Retinal pigment epithelial cell (primary cell): ENCODE measurements at regions not wholly inside any gene's neighbourhood (a gene's known extent, or its start where the extent isn't known, plus 50 kb on each side); places are given as distances from the start of the nearest gene placed in this dataset.

Source experiments
- DNase-seq: peaks from one replicate; pipeline ENCODE4 v3.0.0-alpha.2; 2010; ENCODE audit warnings: low read depth
- H3K4me3 ChIP-seq: 2 replicates; pipeline ENCODE4 v1.5.1; 2011; ENCODE audit warnings: mild to moderate bottlenecking, low read length, control low read depth, moderate library complexity
- TF ChIP-seq, protein P1 (sequence below): conservative IDR thresholded peaks from 2 replicates; pipeline ENCODE4 v1.5.1; 2011; ENCODE audit warnings: low read depth, low read length, control low read depth, inconsistent platforms

DNA sequence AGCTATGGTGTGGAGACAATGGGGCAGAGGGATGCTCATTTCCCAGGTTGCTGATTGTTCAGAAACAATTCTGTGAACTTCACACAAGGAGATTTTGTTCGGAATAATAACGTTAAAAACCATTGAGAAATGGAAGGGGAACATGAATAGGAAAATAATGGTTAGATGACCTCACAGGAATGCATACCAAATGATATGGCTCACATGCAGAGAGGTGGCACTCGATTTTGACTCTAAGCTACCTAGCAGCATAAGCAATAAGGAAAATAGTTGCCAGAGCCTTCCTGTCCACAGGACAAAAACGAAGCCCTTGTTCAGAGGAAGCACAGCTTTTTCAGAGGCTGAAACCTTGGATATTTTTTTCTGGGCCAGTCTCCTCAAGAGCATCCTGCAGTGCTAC, 293.1 kb downstream of the ZEB1 start:
- no peak overlapping the region for H3K4me3 ChIP-seq
- TF ChIP-seq, protein P1, sequence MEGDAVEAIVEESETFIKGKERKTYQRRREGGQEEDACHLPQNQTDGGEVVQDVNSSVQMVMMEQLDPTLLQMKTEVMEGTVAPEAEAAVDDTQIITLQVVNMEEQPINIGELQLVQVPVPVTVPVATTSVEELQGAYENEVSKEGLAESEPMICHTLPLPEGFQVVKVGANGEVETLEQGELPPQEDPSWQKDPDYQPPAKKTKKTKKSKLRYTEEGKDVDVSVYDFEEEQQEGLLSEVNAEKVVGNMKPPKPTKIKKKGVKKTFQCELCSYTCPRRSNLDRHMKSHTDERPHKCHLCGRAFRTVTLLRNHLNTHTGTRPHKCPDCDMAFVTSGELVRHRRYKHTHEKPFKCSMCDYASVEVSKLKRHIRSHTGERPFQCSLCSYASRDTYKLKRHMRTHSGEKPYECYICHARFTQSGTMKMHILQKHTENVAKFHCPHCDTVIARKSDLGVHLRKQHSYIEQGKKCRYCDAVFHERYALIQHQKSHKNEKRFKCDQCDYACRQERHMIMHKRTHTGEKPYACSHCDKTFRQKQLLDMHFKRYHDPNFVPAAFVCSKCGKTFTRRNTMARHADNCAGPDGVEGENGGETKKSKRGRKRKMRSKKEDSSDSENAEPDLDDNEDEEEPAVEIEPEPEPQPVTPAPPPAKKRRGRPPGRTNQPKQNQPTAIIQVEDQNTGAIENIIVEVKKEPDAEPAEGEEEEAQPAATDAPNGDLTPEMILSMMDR: no peak
- DNase-seq: no peak

DNA sequence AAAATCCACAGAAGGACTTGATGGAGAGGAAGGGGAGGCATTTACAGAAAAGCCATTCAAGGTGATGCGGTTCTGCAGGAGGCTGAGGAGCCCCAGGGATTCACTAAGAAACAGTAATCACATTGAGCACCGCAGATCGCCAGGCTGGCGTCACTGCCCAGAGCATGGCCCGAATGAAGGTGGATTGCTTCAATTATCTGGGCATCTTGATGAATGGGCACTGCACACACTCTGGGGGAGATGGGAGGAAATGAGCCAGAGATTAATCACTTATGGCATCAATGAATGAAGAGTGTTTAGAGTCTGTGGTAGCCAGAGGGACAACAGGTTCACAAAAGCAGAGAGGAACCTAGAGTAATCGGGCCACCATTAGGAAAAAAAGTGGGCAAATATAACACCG, 292.1 kb downstream of the ZEB1 start:
- TF ChIP-seq, protein P1: no peak
- no peak overlapping the region for H3K4me3 ChIP-seq
- no peak for DNase-seq

DNA sequence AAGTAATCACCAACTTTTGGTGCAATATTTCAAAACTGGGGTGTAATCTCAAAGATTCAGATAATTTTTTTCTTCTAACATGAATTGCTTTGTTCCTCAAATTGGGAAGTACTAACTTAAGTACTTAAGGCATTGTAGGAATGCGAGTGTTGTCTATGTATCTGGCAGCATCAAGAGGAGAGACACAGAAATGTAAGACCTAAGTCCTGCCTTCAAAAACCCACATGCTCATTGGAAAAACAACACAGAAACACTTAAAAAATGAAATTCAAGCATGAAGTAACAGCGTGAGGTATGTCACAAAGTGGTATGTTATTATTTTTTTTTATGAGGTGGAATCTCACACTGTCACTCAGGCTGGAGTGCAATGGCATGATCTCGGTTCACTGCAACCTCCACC, 288.5 kb downstream of the ZEB1 start:
- no peak for DNase-seq

DNA sequence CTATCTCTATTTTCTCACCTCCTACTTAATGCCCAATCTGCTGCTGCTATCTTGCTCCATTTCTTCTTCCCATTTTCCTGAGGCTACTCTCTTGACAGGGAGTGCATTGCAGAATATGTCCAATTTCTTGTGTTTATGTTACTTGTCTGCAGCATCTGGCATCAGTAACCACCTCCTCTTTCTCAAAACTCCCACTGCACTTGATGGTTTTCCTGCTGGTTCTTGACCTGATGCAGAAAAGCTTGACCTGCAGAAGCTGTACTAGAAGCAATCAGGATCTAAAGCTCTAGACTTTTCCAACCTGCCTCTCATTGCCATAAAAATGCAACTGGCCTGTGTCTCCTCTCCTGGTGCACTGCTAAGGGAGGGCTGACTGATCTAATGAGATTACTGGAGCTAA, 287.8 kb downstream of the ZEB1 start:
- DNase-seq: no peak
- no peak overlapping the region for H3K4me3 ChIP-seq
- TF ChIP-seq, protein P1: no peak

More for the DNA sequence above, 288.5 kb downstream of the ZEB1 start:
- TF ChIP-seq, protein P1: no peak
- H3K4me3 ChIP-seq: no peak overlapping the region

DNA sequence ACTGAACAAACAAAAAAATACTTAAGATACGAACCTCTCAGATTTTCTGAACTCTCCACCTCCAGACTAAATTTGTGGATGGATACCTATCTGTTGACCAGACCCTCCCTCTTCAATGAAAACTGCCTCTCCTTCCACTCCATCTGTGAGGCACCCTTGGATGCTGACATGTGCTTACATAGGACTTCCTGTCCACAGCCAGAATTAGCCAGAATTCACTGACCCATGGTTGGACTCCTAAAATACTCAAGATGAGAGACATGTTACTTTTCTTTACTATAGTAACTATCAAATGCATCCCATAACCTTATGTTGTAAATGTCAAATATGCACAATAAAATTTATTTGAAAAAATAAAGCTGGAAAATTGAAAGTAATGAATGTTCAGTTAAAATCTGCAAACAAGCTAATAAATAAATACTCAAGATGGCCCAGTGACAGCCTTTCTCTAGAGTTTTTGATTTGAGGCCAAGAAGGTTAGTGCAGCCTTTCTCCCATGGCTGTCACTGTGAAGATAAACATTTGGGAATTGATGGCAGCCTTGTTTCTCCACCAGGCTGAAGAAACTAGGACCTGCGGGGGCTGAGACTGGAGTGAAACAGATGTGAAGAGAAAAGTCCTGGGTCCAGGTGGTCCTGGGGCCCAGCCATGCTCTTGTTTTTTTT, 287.0 kb downstream of the ZEB1 start:
- DNase-seq: no peak
- H3K4me3 ChIP-seq: no peak overlapping the region
- TF ChIP-seq, protein P1: no peak

DNA sequence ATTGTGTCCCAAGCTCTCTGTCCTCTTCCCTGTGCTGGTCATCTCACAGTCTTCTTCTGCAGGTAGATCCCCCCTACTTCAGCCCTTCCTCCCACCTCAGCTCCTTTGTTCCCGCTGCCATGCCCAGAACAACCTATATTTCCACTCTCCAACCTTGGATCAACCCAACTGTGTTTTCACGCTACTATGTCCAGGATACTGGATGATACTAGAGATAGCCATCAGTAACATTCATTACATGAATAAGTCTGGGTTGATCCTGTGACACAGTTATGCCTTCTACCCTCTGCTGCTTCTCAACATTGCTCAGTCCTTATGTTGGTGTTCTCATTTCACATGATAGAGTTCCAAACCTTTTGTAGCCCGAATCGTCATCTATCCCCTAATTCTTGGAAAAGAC, 286.4 kb downstream of the ZEB1 start:
- no peak overlapping the region for H3K4me3 ChIP-seq
- no peak for DNase-seq
- TF ChIP-seq, protein P1: no peak

DNA sequence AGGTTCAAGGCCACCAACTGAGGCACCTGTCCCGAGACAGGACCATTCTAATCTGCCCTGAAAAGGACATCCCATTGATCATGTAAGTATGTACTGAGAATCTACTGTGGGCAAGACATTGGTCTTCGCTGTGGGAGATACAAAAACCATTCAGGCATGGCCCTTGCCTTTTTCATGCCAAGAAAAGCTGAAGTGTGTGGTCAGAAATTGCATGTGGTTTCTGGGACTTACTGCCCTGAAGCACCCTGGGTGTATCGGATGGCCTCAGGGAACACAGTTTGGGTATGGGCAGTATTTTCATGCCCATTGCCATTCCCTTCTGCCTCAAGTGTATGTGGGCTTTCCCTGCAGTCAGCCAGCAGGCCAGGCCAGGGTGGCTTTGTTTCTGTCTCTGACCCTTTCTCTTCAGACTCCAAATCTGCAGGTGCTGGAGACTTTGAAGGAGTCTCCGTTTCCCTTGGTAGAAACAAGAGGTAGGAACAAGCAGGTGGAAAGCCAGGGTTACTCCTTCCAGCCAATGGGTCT, 285.7 kb downstream of the ZEB1 start:
- TF ChIP-seq, protein P1: no peak
- no peak overlapping the region for H3K4me3 ChIP-seq
- no peak for DNase-seq
